Endothelial cell of umbilical vein (primary cell): ENCODE measurements at regions not wholly inside any gene's neighbourhood (a gene's known extent, or its start where the extent isn't known, plus 50 kb on each side); places are given as distances from the start of the nearest gene placed in this dataset.

Experiments
- BruUV-seq: library from RNA; stranded (reverse); fragments of 400-500 nt; replicated peaks from 2 replicates; lab custom pipeline; 2021; lab: Mats Ljungman, UMichigan
- CTCF ChIA-PET: fragments of 300-600, 350-600 bp; sonication (Branson Sonifier 250); formaldehyde crosslinking; loops from one replicate; lab custom pipeline; 2021; ENCODE audit warnings: antibody characterized with exemption, inconsistent platforms; lab: Charles Lee
- POLR2A ChIA-PET: fragments of 300-600, 350-600 bp; sonication (Branson Sonifier 250); formaldehyde crosslinking; loops from one replicate; lab custom pipeline; 2021; ENCODE audit warnings: antibody characterized with exemption, inconsistent platforms; lab: Charles Lee
- DNase-seq: peaks from one replicate; pipeline ENCODE4 v3.0.0-alpha.2; 2011; ENCODE audit warnings: low read depth, low spot score
- FAIRE-seq: peaks from 2 replicates; lab custom pipeline; 2011; peaks lifted over from hg19 to GRCh38; lab: Jason Lieb, UNC
- H2AFZ ChIP-seq: 2 replicates; pipeline ENCODE4 v1.6.0; 2012; ENCODE audit warnings: low read depth, low read length, control low read depth, inconsistent platforms
- H3K27ac ChIP-seq: 2 replicates; pipeline ENCODE4 v1.5.1; 2011; ENCODE audit warnings: low read depth, mild to moderate bottlenecking, control low read depth, low read length, moderate library complexity; ENCODE audit not compliant: insufficient read depth
- H3K27me3 ChIP-seq, 2 experiments: 2 replicates each; pipeline versions ENCODE4 v1.6.0 to v1.6.1; 2011; ENCODE audit warnings: low read length in 2 of 2, mixed read lengths in 1 of 2; ENCODE audit not compliant: control insufficient read depth in 2 of 2, insufficient read depth in 2 of 2
- H3K36me3 ChIP-seq, 2 experiments: 2 replicates in 1 of 2; 3 replicates in 1 of 2; pipeline ENCODE4 v1.5.1; 2011; ENCODE audit warnings: low read length in 2 of 2, mild to moderate bottlenecking in 1 of 2, moderate library complexity in 1 of 2; ENCODE audit not compliant: control insufficient read depth in 2 of 2, insufficient read depth in 2 of 2; ENCODE audit errors: extremely low read depth in 1 of 2
- H3K4me1 ChIP-seq: 3 replicates; pipeline ENCODE4 v1.5.1; 2011; ENCODE audit warnings: mild to moderate bottlenecking, low read length; ENCODE audit not compliant: control insufficient read depth, insufficient read depth; ENCODE audit errors: extremely low read depth
- H3K4me2 ChIP-seq: 2 replicates; pipeline ENCODE4 v1.6.1; 2011; ENCODE audit warnings: low read length, control low read depth, mixed read lengths; ENCODE audit not compliant: insufficient read depth
- H3K4me3 ChIP-seq, 3 experiments: fragments of 200-600 bp in 1 of 3; sonication (generic), shearing (Covaris generic) in 1 of 3; replicated peaks in 1 of 3; 2 replicates each; pipeline ENCODE4 v1.5.1; 2011 to 2016; ENCODE audit warnings: control low read depth in 3 of 3, low read length in 3 of 3, mild to moderate bottlenecking in 2 of 3, inconsistent platforms in 1 of 3, low read depth in 1 of 3, moderate library complexity in 1 of 3; ENCODE audit not compliant: insufficient read depth in 1 of 3
- H3K79me2 ChIP-seq: 2 replicates; pipeline ENCODE4 v1.6.0; 2012; ENCODE audit warnings: low read length, inconsistent platforms; ENCODE audit not compliant: control insufficient read depth, insufficient read depth
- H3K9ac ChIP-seq: replicated peaks from 2 replicates; pipeline ENCODE3; 2011; ENCODE audit warnings: low read length, control low read depth; ENCODE audit not compliant: insufficient read depth; ENCODE audit errors: extremely low read depth
- H3K9me1 ChIP-seq: replicated peaks from 3 replicates; pipeline ENCODE4 v1.6.0; 2011; ENCODE audit warnings: mild to moderate bottlenecking, low read length; ENCODE audit not compliant: control insufficient read depth, insufficient read depth; ENCODE audit errors: extremely low read depth
- H3K9me3 ChIP-seq: replicated peaks from 2 replicates; pipeline ENCODE4 v1.5.1; 2012; ENCODE audit warnings: low read length, inconsistent platforms; ENCODE audit not compliant: control insufficient read depth, insufficient read depth
- H4K20me1 ChIP-seq: replicated peaks from 2 replicates; pipeline ENCODE3; 2011; ENCODE audit warnings: mild to moderate bottlenecking, low read length; ENCODE audit not compliant: control insufficient read depth, insufficient read depth; ENCODE audit errors: extremely low read depth
- EZH2 ChIP-seq: IDR thresholded peaks from 2 replicates; pipeline ENCODE4 v1.6.1; 2012; ENCODE audit warnings: borderline replicate concordance, low read depth, mild to moderate bottlenecking, moderate library complexity, low read length, inconsistent platforms; ENCODE audit not compliant: severe bottlenecking
- FOS ChIP-seq: IDR thresholded peaks from 2 replicates; pipeline ENCODE4 v1.6.1; 2011; ENCODE audit warnings: mild to moderate bottlenecking, low read length, moderate library complexity, borderline replicate concordance; ENCODE audit not compliant: insufficient read depth
- GATA2 ChIP-seq: IDR thresholded peaks from 2 replicates; pipeline ENCODE4 v1.7.0; 2011; ENCODE audit warnings: low read depth, mild to moderate bottlenecking, moderate library complexity, mixed read lengths, low read length; ENCODE audit not compliant: insufficient read length, insufficient read depth
- JUN ChIP-seq: IDR thresholded peaks from 2 replicates; pipeline ENCODE4 v1.6.1; 2011; ENCODE audit warnings: borderline replicate concordance, low read depth; ENCODE audit not compliant: insufficient read length, insufficient read depth
- MYC ChIP-seq: IDR thresholded peaks from one replicate; pipeline ENCODE4 v1.6.1; 2011; ENCODE audit warnings: mild to moderate bottlenecking, low read depth, low read length
- POLR2A ChIP-seq: IDR thresholded peaks from 2 replicates; pipeline ENCODE4 v1.6.1; 2012; ENCODE audit warnings: low read depth, mild to moderate bottlenecking, control low read depth, low read length
- POLR2AphosphoS5 ChIP-seq: IDR thresholded peaks from 2 replicates; pipeline ENCODE4 v1.6.1; 2012; ENCODE audit warnings: low read depth, mild to moderate bottlenecking, control low read depth, low read length, moderate library complexity; ENCODE audit not compliant: insufficient read depth
- dilution Hi-C: fragments of 300-500 bp; cut with MboI; formaldehyde crosslinking; loops from one replicate; pipeline ENCODE4 v1.15.0; 2019; ENCODE audit warnings: low sequenced_read_pairs; ENCODE audit not compliant: extremely low pct_ligation_motif_present
- intact Hi-C: fragments of 100-400 bp; cut with micrococcal nuclease; formaldehyde crosslinking; loops from one replicate; pipeline ENCODE4 v1.10.0; 2022
- TF ChIP-seq, protein P1 (sequence below): IDR thresholded peaks from 2 replicates; pipeline ENCODE4 v1.6.1; 2011; ENCODE audit not compliant: insufficient read depth, insufficient read length
- TF ChIP-seq, protein P2 (sequence below), 2 donors: IDR thresholded peaks; 1 replicate in 1 of 2; 2 replicates in 1 of 2; pipeline ENCODE4 v1.5.1; 2011; ENCODE audit warnings: low read length in 2 of 2, mild to moderate bottlenecking in 2 of 2, moderate library complexity in 2 of 2, control low read depth in 1 of 2, inconsistent platforms in 1 of 2, low read depth in 1 of 2; ENCODE audit not compliant: insufficient read depth in 1 of 2; ENCODE audit errors: extremely low read depth in 1 of 2

GRCh38 chr4:149218672-149219071 lies 597.0 kb downstream of the IQCM start:
- Histone ChIP-seq H3K27ac (no peak overlapping the region), H3K4me2 (no peak overlapping the region), H3K4me3 (no peak overlapping the region), H2AFZ (no peak overlapping the region), H3K36me3 (no peaks in the 10 kb centered on the region), H3K79me2 (no peaks in the 10 kb centered on the region), H4K20me1 (no peaks in the 10 kb centered on the region), H3K27me3 (no peaks in the 10 kb centered on the region), H3K9me3 (no peaks in the 10 kb centered on the region), H3K9ac (no peak overlapping the region), H3K9me1 (no peaks in the 10 kb centered on the region), H3K4me1 (no peaks in the 10 kb centered on the region)
- DNase-seq (no peak), FAIRE-seq (no peak)
- intact Hi-C loops (no loop called here), dilution Hi-C loops (no loop called here)
- TF ChIP-seq, protein P1, sequence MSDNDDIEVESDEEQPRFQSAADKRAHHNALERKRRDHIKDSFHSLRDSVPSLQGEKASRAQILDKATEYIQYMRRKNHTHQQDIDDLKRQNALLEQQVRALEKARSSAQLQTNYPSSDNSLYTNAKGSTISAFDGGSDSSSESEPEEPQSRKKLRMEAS: no peak
- TF ChIP-seq MYC (no peak), JUN (no peak), EZH2 (no peak), POLR2A (no peak), GATA2 (no peak), FOS (no peak), POLR2AphosphoS5 (no peak)
- TF ChIP-seq, protein P2, sequence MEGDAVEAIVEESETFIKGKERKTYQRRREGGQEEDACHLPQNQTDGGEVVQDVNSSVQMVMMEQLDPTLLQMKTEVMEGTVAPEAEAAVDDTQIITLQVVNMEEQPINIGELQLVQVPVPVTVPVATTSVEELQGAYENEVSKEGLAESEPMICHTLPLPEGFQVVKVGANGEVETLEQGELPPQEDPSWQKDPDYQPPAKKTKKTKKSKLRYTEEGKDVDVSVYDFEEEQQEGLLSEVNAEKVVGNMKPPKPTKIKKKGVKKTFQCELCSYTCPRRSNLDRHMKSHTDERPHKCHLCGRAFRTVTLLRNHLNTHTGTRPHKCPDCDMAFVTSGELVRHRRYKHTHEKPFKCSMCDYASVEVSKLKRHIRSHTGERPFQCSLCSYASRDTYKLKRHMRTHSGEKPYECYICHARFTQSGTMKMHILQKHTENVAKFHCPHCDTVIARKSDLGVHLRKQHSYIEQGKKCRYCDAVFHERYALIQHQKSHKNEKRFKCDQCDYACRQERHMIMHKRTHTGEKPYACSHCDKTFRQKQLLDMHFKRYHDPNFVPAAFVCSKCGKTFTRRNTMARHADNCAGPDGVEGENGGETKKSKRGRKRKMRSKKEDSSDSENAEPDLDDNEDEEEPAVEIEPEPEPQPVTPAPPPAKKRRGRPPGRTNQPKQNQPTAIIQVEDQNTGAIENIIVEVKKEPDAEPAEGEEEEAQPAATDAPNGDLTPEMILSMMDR (IDR thresholded peaks at IDR 0.05; ENCODE audit: extremely low read depth in 1 of 2, insufficient read depth in 1 of 2, low read depth in 1 of 2, low read length in 2 of 2): no peak
- CTCF ChIA-PET: no interaction called here
- POLR2A ChIA-PET: no interaction called here
- BruUV-seq: no TSS peak
